ENCODE measurements at regions not wholly inside any gene's neighbourhood (a gene's known extent, or its start where the extent isn't known, plus 50 kb on each side); places are given as distances from the start of the nearest gene placed in this dataset.

DNA sequence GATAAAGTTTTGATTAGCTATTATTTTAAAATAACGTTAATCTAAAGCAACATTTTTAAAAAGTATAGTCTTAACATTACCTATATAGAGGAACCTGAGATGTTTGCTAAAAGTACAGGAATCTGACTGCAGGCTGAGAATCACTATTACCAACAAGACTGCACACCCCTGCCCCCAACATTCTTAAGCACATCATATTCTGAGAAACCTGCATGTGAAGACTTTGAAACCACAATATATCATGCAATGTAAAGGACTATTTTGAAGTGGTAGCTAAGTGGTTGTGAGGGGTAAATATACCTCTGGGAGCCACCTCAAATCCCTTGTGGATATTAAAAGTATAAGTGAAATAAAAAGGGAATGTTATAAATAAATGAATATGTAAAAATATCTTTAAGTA is 119.0 kb upstream of the KLF12 start:
- TF ChIP-seq, protein P1, sequence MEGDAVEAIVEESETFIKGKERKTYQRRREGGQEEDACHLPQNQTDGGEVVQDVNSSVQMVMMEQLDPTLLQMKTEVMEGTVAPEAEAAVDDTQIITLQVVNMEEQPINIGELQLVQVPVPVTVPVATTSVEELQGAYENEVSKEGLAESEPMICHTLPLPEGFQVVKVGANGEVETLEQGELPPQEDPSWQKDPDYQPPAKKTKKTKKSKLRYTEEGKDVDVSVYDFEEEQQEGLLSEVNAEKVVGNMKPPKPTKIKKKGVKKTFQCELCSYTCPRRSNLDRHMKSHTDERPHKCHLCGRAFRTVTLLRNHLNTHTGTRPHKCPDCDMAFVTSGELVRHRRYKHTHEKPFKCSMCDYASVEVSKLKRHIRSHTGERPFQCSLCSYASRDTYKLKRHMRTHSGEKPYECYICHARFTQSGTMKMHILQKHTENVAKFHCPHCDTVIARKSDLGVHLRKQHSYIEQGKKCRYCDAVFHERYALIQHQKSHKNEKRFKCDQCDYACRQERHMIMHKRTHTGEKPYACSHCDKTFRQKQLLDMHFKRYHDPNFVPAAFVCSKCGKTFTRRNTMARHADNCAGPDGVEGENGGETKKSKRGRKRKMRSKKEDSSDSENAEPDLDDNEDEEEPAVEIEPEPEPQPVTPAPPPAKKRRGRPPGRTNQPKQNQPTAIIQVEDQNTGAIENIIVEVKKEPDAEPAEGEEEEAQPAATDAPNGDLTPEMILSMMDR (IDR thresholded peaks at IDR 0.05): no peak
- no peak for TF ChIP-seq POLR2A (IDR thresholded peaks at IDR 0.05)
- no peak for TF ChIP-seq POLR2AphosphoS5 (IDR thresholded peaks at IDR 0.05; ENCODE audit: insufficient read depth in 1 of 2, low read depth in 1 of 2)
